ENCODE measurements at regions not wholly inside any gene's neighbourhood (a gene's known extent, or its start where the extent isn't known, plus 50 kb on each side); places are given as distances from the start of the nearest gene placed in this dataset.

- TF ChIP-seq ZNF202 (tag by site-specific recombination; IDR thresholded peaks at IDR 0.05; ENCODE audit: borderline replicate concordance) (no peak), ZFP3 (tag by site-specific recombination; IDR thresholded peaks at IDR 0.05; ENCODE audit: low read depth) (no peak), CTCF (tag by site-specific recombination; IDR thresholded peaks at IDR 0.05) (no peak), ZNF416 (tag by site-specific recombination; IDR thresholded peaks at IDR 0.05) (no peak), REST (tag by site-specific recombination; IDR thresholded peaks at IDR 0.05) (no peak), ZNF174 (tag by site-specific recombination; IDR thresholded peaks at IDR 0.05) (no peak), ATF2 (tag by site-specific recombination; IDR thresholded peaks at IDR 0.05; ENCODE audit: low read depth) (no peak), ZNF211 (tag by site-specific recombination; IDR thresholded peaks at IDR 0.05; ENCODE audit: low read depth) (no peak), ZBTB44 (tag by site-specific recombination; IDR thresholded peaks at IDR 0.05) (no peak)
Observed at GRCh38 chr9:82799286-82799685, 263.7 kb downstream of the RASEF start.
